ACC112 (cell line): ENCODE measurements at regions not wholly inside any gene's neighbourhood (a gene's known extent, or its start where the extent isn't known, plus 50 kb on each side); places are given as distances from the start of the nearest gene placed in this dataset.
"Not testable (repeated sequence)": the region's sequence is repeated elsewhere in the genome, so short reads cannot be mapped to it uniquely, and the experiment has no call there.

ENCODE experiments used
- H2AFZ ChIP-seq: fragments of 200-600 bp; sonication (generic); one replicate; pipeline ENCODE4 v1.6.0; 2017; ENCODE audit warnings: antibody characterized with exemption, low read length; ENCODE audit not compliant: unreplicated experiment
- H3K27ac ChIP-seq: fragments of 200-600 bp; sonication (generic); 2 replicates; pipeline ENCODE4 v1.5.1; 2014; ENCODE audit warnings: low read depth, mild to moderate bottlenecking, antibody characterized with exemption, low read length, moderate library complexity
- H3K27me3 ChIP-seq: fragments of 200-600 bp; sonication (generic); 2 replicates; pipeline ENCODE4 v1.6.1; 2014; ENCODE audit warnings: mild to moderate bottlenecking, antibody characterized with exemption, low read length, moderate library complexity, mixed read lengths; ENCODE audit not compliant: insufficient read depth
- H3K36me3 ChIP-seq: fragments of 200-600 bp; sonication (generic); 2 replicates; pipeline ENCODE4 v1.6.1; 2016; ENCODE audit warnings: mild to moderate bottlenecking, antibody characterized with exemption, low read length, moderate library complexity, mixed read lengths; ENCODE audit not compliant: insufficient read depth
- H3K4me1 ChIP-seq: fragments of 200-600 bp; sonication (generic); one replicate; pipeline ENCODE4 v1.6.1; 2016; ENCODE audit warnings: low read length, mixed read lengths; ENCODE audit not compliant: insufficient read depth, unreplicated experiment, control insufficient read depth
- H3K4me3 ChIP-seq: fragments of 200-600 bp; sonication (generic); 2 replicates; pipeline ENCODE4 v1.5.1; 2014; ENCODE audit warnings: mild to moderate bottlenecking, low read depth, low read length
- H3K79me2 ChIP-seq: fragments of 200-600 bp; sonication (generic); one replicate; pipeline ENCODE4 v1.6.0; 2016; ENCODE audit warnings: low read length; ENCODE audit not compliant: control insufficient read depth, unreplicated experiment, insufficient read depth

DNA sequence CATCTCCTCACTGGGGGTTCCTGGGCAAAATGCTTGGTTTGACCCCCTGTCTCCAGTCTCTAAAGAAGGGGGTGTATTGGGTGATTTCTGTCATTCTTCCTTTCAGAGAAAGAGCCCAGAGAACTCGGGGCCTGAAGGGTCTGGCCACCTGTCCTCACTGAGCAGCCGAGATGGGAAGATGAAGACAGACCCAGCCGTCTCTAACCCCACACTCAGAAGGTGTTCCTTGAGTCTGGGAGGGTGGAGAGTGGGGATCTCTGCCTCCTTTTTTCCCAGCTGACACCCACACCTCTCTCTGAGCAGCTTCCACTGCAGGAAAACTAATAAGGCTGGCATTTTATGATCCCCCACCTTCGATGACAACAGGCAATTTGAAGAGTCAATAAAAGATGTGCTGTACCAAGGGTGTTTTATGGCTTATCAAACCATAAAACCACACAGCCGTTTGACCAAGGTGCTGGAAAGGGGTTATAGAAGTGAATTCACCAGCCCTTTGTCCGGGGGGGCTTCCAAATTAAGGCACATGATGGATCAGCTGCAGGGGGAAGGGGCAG is 213.8 kb downstream of the SMAD2 start:
- Histone ChIP-seq H3K27me3 (no peaks in the 10 kb centered on the region), H3K4me3 (no peak overlapping the region), H3K27ac (no peak overlapping the region)

DNA sequence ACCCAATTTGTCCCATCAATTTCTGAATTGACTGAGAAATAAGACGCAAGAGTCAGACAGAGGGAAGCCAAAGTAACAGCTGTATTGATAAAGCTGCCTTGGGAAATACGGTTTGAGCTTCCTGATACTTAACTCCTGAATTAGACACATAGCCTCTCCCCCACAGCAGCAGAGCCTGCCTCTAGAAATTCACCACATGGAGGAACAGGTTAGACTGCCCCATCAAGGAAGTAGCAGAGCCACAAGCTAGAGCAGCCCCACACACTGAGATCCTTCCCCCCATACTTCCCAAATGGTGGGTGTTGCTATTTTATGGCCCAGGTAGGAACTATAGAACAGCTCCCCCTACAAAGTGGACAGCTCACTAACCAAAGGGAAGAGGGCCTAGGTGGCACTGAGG is 220.0 kb downstream of the SMAD2 start:
- no peaks in the 10 kb centered on the region for H3K79me2 ChIP-seq
- H3K27me3 ChIP-seq: no peaks in the 10 kb centered on the region
- H3K27ac ChIP-seq: no peak overlapping the region
- no peaks in the 10 kb centered on the region for H3K4me1 ChIP-seq
- no peak overlapping the region for H3K4me3 ChIP-seq
- H3K36me3 ChIP-seq: no peaks in the 10 kb centered on the region
- H2AFZ ChIP-seq: no peak overlapping the region

More for the DNA sequence above, 213.8 kb downstream of the SMAD2 start:
- H2AFZ ChIP-seq: no peak overlapping the region
- no peaks in the 10 kb centered on the region for H3K36me3 ChIP-seq
- H3K4me1 ChIP-seq: no peaks in the 10 kb centered on the region
- H3K79me2 ChIP-seq: no peaks in the 10 kb centered on the region

DNA sequence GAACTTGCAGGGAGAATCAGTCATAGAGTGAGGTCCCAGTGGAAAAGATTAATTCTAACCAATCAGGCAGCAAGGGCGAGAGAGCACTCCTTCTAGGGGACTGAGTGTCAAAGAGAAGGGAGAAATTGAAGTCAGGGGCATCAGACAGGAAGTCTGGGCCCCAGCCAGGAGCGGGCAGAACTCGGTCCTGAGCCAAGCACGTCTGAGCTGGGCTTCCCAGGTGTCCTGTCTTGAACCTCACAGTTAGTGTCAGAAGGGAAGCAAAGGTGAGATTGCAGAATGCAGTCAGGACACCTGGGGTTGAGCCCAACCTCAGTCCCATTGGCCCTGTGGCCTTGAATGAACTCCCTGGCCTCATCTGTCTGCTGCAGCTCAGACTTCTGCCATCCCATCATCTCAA is 220.9 kb downstream of the SMAD2 start:
- Histone ChIP-seq H3K4me3 (no peak overlapping the region), H2AFZ (no peak overlapping the region), H3K27ac (no peak overlapping the region)

DNA sequence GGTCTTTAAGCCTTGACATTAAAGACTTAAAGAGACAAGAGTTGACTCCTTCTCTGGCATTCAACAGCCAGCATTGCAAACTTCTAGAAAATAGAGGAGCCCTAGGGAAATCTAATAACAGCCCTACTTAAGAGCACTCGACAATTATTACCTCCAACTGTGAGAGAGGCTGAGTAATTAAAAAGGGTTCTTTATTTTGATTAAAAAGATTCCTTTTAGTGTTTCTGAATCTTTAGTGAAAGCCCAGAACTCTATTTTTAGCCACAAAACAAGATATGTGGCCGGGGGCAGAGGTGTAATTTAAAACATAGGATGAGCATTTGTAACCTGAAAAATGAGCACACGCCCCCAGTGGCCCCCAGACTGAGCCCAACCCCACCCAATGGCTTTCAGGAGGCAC is 222.3 kb downstream of the SMAD2 start:
- H2AFZ ChIP-seq: no peak overlapping the region
- H3K4me3 ChIP-seq: no peak overlapping the region
- no peaks in the 10 kb centered on the region for H3K36me3 ChIP-seq
- no peak overlapping the region for H3K27ac ChIP-seq
- no peaks in the 10 kb centered on the region for H3K79me2 ChIP-seq
- H3K27me3 ChIP-seq: no peaks in the 10 kb centered on the region
- H3K4me1 ChIP-seq: no peaks in the 10 kb centered on the region

More for the DNA sequence above, 220.9 kb downstream of the SMAD2 start:
- H3K27me3 ChIP-seq: no peaks in the 10 kb centered on the region
- no peaks in the 10 kb centered on the region for H3K36me3 ChIP-seq
- no peaks in the 10 kb centered on the region for H3K4me1 ChIP-seq
- no peaks in the 10 kb centered on the region for H3K79me2 ChIP-seq

DNA sequence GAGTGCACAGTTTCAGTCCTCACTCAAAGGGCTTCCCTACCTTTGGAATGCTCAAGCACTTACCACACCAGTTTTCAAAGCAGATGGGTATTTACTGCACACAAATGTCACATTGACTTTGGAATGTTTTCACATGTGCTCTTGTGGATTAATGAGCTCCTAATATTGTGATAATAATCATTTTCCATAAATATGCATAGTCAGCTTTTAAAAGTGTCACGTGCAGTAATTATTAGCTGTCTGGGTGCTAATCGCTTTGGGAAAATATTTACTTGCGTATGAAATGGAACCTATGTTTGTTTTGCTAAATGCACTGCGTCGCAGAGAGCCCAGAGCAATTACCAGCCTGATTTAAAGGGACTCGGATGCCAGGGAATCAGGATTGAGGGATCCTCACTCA is 229.3 kb downstream of the SMAD2 start:
- Histone ChIP-seq H3K36me3 (no peaks in the 10 kb centered on the region), H2AFZ (no peak overlapping the region), H3K4me1 (no peaks in the 10 kb centered on the region), H3K27ac (no peak overlapping the region), H3K4me3 (no peak overlapping the region), H3K27me3 (no peaks in the 10 kb centered on the region), H3K79me2 (no peaks in the 10 kb centered on the region)

DNA sequence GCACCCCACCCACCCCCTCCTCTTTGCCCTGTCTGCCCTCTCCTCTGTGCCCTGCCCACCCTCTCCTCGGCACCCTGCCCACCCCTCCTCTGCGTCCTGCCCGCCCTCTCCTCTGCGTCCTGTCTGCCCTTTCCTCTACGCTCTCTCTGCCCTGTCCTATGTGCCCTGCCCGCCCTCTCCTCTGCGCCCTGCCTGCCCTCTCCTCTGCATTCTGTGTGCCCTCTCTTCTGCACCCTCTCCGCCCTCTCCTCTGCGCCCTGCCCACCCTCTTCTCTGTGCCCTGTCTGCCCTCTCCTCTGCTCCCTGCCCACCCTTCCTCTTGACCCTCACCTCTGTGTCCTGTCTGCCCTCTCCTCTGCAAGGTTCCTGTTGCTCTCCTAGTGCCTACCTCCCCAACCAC is 233.6 kb downstream of the SMAD2 start:
- no peak overlapping the region for H3K27ac ChIP-seq
- H3K27me3 ChIP-seq: no peaks in the 10 kb centered on the region
- no peaks in the 10 kb centered on the region for H3K79me2 ChIP-seq
- no peaks in the 10 kb centered on the region for H3K36me3 ChIP-seq
- H2AFZ ChIP-seq: no peak overlapping the region
- H3K4me1 ChIP-seq: no peaks in the 10 kb centered on the region
- H3K4me3 ChIP-seq: no peak overlapping the region

DNA sequence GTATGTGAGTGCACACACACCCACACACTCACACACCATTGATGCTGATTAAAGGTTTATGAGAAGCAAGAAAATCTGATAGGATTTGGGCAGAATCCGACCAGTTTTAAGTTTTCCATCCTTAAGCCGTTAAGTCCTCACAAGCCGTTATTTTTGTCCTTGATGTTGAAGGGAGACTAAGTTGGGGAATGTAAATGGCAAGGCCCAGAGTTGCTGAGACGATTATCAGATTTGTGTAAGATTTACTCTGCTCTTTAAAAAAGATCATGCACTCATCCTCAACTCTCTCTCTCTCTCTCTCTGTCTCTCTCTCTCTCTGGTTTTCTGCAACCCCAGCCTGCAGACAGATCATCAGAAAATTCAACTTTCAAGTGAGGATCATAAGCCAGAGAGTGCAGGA is 238.8 kb downstream of the SMAD2 start:
- Histone ChIP-seq H2AFZ (no peak overlapping the region), H3K79me2 (no peaks in the 10 kb centered on the region), H3K36me3 (no peaks in the 10 kb centered on the region), H3K4me3 (no peak overlapping the region), H3K4me1 (no peaks in the 10 kb centered on the region), H3K27ac (no peak overlapping the region), H3K27me3 (no peaks in the 10 kb centered on the region)

DNA sequence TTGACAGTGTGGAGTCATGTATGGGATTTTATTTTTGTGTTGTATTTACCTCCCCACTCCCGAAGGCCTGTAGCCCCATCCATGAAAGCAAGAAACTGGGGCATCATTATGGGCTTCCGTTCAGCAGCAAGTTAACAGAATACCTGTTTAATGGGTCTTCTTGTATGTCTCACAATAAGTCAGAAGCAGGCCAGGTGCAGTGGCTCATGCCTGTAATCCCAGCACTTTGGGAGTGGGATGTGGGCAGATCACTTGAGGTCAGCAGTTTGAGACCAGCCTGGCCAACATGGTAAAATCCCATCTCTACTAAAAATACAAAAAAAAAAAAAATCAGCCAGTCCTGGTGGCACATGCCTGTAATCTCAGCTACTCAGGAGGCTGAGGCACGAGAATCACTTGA is 239.7 kb downstream of the SMAD2 start:
- not testable (repeated sequence) for H2AFZ ChIP-seq, H3K4me3 ChIP-seq, H3K27ac ChIP-seq, H3K4me1 ChIP-seq, H3K27me3 ChIP-seq, H3K36me3 ChIP-seq, H3K79me2 ChIP-seq

DNA sequence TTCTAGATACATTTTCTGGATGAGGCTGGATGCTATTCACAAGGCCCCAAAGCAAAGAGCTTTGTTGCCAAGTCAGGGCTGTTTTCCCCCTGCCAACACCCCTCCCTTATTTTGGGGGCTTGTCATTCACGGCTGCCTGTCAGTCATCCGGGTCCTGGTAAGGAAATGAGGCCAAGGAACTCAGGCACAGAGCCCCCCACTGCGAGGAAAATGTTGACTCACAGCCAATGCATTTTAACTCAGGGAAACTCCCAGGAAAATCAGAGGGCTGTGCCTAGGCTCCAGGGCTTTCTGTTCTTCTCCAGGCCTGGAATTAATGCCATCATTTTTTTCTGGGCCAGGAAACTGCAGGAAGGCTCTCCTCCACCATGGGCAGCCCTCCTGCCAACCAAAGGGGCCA is 241.1 kb downstream of the SMAD2 start:
- H3K27ac ChIP-seq: no peak overlapping the region

DNA sequence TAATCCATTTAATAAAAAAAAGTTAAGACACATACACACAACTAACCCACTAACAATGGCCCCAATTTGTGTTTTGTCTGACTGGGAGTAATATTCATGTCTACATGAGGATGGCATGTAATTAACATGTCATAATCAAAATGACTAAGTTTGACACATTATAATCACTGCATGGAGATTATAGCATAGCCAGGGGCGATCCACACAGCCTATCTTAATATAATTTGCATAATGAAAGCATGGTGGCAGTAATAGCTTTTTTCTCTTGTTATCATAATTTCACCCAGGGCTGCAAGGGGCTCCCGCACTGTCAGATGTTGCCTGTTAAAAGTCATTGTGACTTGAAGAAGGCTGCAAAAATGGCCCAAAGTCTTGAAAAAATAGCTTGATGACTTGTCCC is 243.7 kb downstream of the SMAD2 start:
- Histone ChIP-seq H3K27me3 (no peaks in the 10 kb centered on the region), H2AFZ (no peak overlapping the region)

More for the DNA sequence above, 241.1 kb downstream of the SMAD2 start:
- Histone ChIP-seq H3K79me2 (no peaks in the 10 kb centered on the region), H3K4me1 (no peaks in the 10 kb centered on the region), H3K27me3 (no peaks in the 10 kb centered on the region), H3K4me3 (no peak overlapping the region), H2AFZ (no peak overlapping the region), H3K36me3 (no peaks in the 10 kb centered on the region)

DNA sequence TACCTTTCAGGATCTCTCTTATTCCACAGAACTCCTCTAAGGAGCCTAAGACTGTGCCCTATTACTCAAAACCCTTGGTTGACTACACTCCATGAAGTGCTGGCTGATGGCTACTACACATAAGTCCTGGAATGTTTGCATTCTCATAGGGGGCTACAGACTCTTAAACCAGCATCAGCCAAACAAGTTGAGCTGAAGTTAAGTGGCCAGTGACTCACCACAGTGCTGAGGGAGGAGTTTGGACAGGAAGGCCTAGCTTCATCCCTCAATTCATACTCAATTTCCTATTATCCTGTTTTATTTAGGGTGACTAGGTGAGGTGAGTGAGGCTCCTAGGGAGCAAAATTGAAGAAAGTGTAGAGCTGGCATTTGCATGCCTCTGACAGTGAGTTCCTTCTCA is 246.7 kb downstream of the SMAD2 start:
- Histone ChIP-seq H3K4me3 (no peak overlapping the region), H3K36me3 (no peaks in the 10 kb centered on the region), H3K27ac (no peak overlapping the region), H3K79me2 (no peaks in the 10 kb centered on the region), H2AFZ (no peak overlapping the region), H3K4me1 (no peaks in the 10 kb centered on the region), H3K27me3 (no peaks in the 10 kb centered on the region)

More for the DNA sequence above, 243.7 kb downstream of the SMAD2 start:
- Histone ChIP-seq H3K36me3 (no peaks in the 10 kb centered on the region), H3K4me3 (no peak overlapping the region), H3K27ac (no peak overlapping the region), H3K79me2 (no peaks in the 10 kb centered on the region), H3K4me1 (no peaks in the 10 kb centered on the region)
